H1 (cell line): ENCODE measurements at regions not wholly inside any gene's neighbourhood (a gene's known extent, or its start where the extent isn't known, plus 50 kb on each side); places are given as distances from the start of the nearest gene placed in this dataset.

Source experiments
- CTCF ChIA-PET: fragments of 300-600 bp; sonication (Branson Sonifier 250); formaldehyde crosslinking; loops from one replicate; lab custom pipeline; 2021; ENCODE audit not compliant: partially characterized antibody; lab: Charles Lee
- POLR2A ChIA-PET: fragments of 300-600 bp; sonication (Branson Sonifier 250); formaldehyde crosslinking; loops from one replicate; lab custom pipeline; 2021; ENCODE audit warnings: inconsistent platforms; ENCODE audit not compliant: partially characterized antibody; lab: Charles Lee
- DNase-seq, 2 experiments: peaks; one replicate each; pipeline versions ENCODE4 v3.0.0 to v3.0.0-alpha.2; 2010 to 2022; ENCODE audit warnings: low spot score in 2 of 2, low read depth in 1 of 2, mixed read lengths in 1 of 2
- FAIRE-seq: peaks from 2 replicates; lab custom pipeline; 2011; peaks lifted over from hg19 to GRCh38; lab: Jason Lieb, UNC
- H2AFZ ChIP-seq: 2 replicates; pipeline ENCODE4 v1.8.1; 2012; ENCODE audit warnings: low read length, inconsistent platforms
- H2AK5ac ChIP-seq: 2 replicates; pipeline ENCODE4 v1.6.1; 2013; ENCODE audit warnings: low read depth, low read length
- H2BK120ac ChIP-seq: replicated peaks from 2 replicates; pipeline ENCODE3; 2013; ENCODE audit warnings: low read depth, low read length, inconsistent platforms
- H2BK12ac ChIP-seq: 2 replicates; pipeline ENCODE4 v1.6.1; 2013; ENCODE audit warnings: low read depth, low read length
- H2BK15ac ChIP-seq: 2 replicates; pipeline ENCODE4 v1.6.1; 2013; ENCODE audit warnings: low read length
- H2BK20ac ChIP-seq: 2 replicates; pipeline ENCODE4 v1.6.1; 2013; ENCODE audit warnings: low read length
- H2BK5ac ChIP-seq: 2 replicates; pipeline ENCODE4 v1.6.1; 2013; ENCODE audit warnings: low read depth, low read length
- H3K14ac ChIP-seq: 2 replicates; pipeline ENCODE4 v1.6.1; 2013; ENCODE audit warnings: inconsistent platforms; ENCODE audit not compliant: insufficient read length
- H3K18ac ChIP-seq: 2 replicates; pipeline ENCODE4 v1.6.1; 2013; ENCODE audit warnings: low read length; ENCODE audit errors: extremely low read depth
- H3K23ac ChIP-seq: 2 replicates; pipeline ENCODE4 v1.6.1; 2013; ENCODE audit warnings: inconsistent platforms; ENCODE audit not compliant: insufficient read length
- H3K23me2 ChIP-seq: 2 replicates; pipeline ENCODE4 v1.6.1; 2013; ENCODE audit warnings: low read depth, low read length
- H3K27ac ChIP-seq: 2 replicates; pipeline ENCODE4 v1.6.1; 2011; ENCODE audit warnings: low read depth, low read length, inconsistent platforms
- H3K27me3 ChIP-seq, 4 experiments: replicated peaks in 1 of 4; 1 replicate in 1 of 4; 2 replicates in 3 of 4; pipeline versions ENCODE4 v1.6.1 to v1.8.1; 2011 to 2013; ENCODE audit warnings: low read length in 3 of 4, mild to moderate bottlenecking in 3 of 4, inconsistent platforms in 2 of 4, mixed read lengths in 2 of 4, moderate library complexity in 1 of 4; ENCODE audit not compliant: control insufficient read depth in 3 of 4, insufficient read depth in 3 of 4; ENCODE audit errors: extremely low read depth in 1 of 4
- H3K36me3 ChIP-seq, 4 experiments: 2 replicates each; pipeline versions ENCODE4 v1.6.1 to v1.8.1; 2011 to 2013; ENCODE audit warnings: mild to moderate bottlenecking in 4 of 4, low read length in 3 of 4, moderate library complexity in 2 of 4, control low read depth in 1 of 4, inconsistent platforms in 1 of 4; ENCODE audit not compliant: insufficient read depth in 4 of 4, control insufficient read depth in 2 of 4
- H3K4ac ChIP-seq: replicated peaks from 2 replicates; pipeline ENCODE3; 2013; ENCODE audit warnings: low read length, low read depth, mixed read lengths, inconsistent platforms; ENCODE audit not compliant: insufficient read length
- H3K4me1 ChIP-seq, 4 experiments: replicated peaks in 1 of 4; 1 replicate in 1 of 4; 2 replicates in 3 of 4; pipeline versions ENCODE4 v1.6.1 to v1.8.1; 2011 to 2013; ENCODE audit warnings: low read length in 3 of 4, inconsistent platforms in 2 of 4, mixed read lengths in 1 of 4; ENCODE audit not compliant: insufficient read depth in 4 of 4, control insufficient read depth in 3 of 4
- H3K4me2 ChIP-seq, 2 experiments: 2 replicates each; pipeline versions ENCODE4 v1.6.1 to v1.8.1; 2011 to 2013; ENCODE audit warnings: low read depth in 2 of 2, low read length in 2 of 2, control low read depth in 1 of 2, inconsistent platforms in 1 of 2, mild to moderate bottlenecking in 1 of 2; ENCODE audit not compliant: insufficient read depth in 1 of 2
- H3K4me3 ChIP-seq, 4 experiments: fragments of 200-600, 300-600 bp in 1 of 4; sonication (generic), shearing (Covaris generic), sonication (Bioruptor Twin) in 1 of 4; 2 replicates each; pipeline versions ENCODE4 v1.5.1 to v1.8.1; 2011 to 2016; ENCODE audit warnings: low read length in 4 of 4, low read depth in 3 of 4, control low read depth in 2 of 4, inconsistent platforms in 2 of 4, mild to moderate bottlenecking in 2 of 4, mixed read lengths in 1 of 4, moderate library complexity in 1 of 4; ENCODE audit not compliant: insufficient read depth in 2 of 4; ENCODE audit errors: extremely low read depth in 1 of 4
- H3K56ac ChIP-seq: replicated peaks from 2 replicates; pipeline ENCODE3; 2013; ENCODE audit warnings: low read depth, mild to moderate bottlenecking, mixed read lengths, low read length, inconsistent platforms; ENCODE audit not compliant: insufficient read length
- H3K79me1 ChIP-seq: 2 replicates; pipeline ENCODE4 v1.6.1; 2013; ENCODE audit warnings: low read depth, low read length, control low read depth
- H3K79me2 ChIP-seq, 2 experiments: 2 replicates each; pipeline versions ENCODE4 v1.6.1 to v1.8.1; 2012 to 2013; ENCODE audit warnings: low read length in 2 of 2, mild to moderate bottlenecking in 2 of 2, inconsistent platforms in 1 of 2; ENCODE audit not compliant: insufficient read depth in 2 of 2, control insufficient read depth in 1 of 2
- H3K9ac ChIP-seq, 4 experiments: replicated peaks in 1 of 4; 1 replicate in 1 of 4; 2 replicates in 3 of 4; pipeline versions ENCODE4 v1.6.1 to v1.8.1; 2011 to 2013; ENCODE audit warnings: low read depth in 3 of 4, low read length in 3 of 4, control low read depth in 2 of 4, mild to moderate bottlenecking in 2 of 4, moderate library complexity in 2 of 4, inconsistent platforms in 1 of 4; ENCODE audit errors: extremely low read depth in 1 of 4
- H3K9me3 ChIP-seq, 2 experiments: 2 replicates each; pipeline versions ENCODE4 v1.6.1 to v1.8.1; 2012 to 2013; ENCODE audit warnings: mild to moderate bottlenecking in 2 of 2, moderate library complexity in 2 of 2, control low read depth in 1 of 2, inconsistent platforms in 1 of 2, low read depth in 1 of 2, low read length in 1 of 2, mixed read lengths in 1 of 2; ENCODE audit not compliant: insufficient read depth in 2 of 2
- H4K20me1 ChIP-seq, 2 experiments: replicated peaks in 1 of 2; 2 replicates each; pipeline versions ENCODE3 to v1.8.1; 2011 to 2013; ENCODE audit warnings: inconsistent platforms in 2 of 2, low read length in 2 of 2, mild to moderate bottlenecking in 1 of 2; ENCODE audit not compliant: insufficient read depth in 2 of 2, control insufficient read depth in 1 of 2
- H4K5ac ChIP-seq: 2 replicates; pipeline ENCODE4 v1.6.1; 2013; ENCODE audit warnings: low read length, low read depth, mixed read lengths, inconsistent platforms; ENCODE audit not compliant: insufficient read length
- H4K8ac ChIP-seq: 2 replicates; pipeline ENCODE4 v1.8.0; 2013; ENCODE audit warnings: mild to moderate bottlenecking, moderate library complexity, low read length, inconsistent platforms; ENCODE audit not compliant: insufficient read depth; ENCODE audit errors: extremely low read depth
- H4K91ac ChIP-seq: replicated peaks from 2 replicates; pipeline ENCODE3; 2013; ENCODE audit warnings: low read length, mixed read lengths, inconsistent platforms; ENCODE audit not compliant: insufficient read length
- CBX8 ChIP-seq: fragments of 300-800, 300-1000 bp; sonication (generic); IDR thresholded peaks from 2 replicates; pipeline ENCODE4 v1.7.1; 2016; ENCODE audit warnings: low read depth, low read length, borderline replicate concordance
- CEBPB ChIP-seq: IDR thresholded peaks from 2 replicates; pipeline ENCODE4 v1.6.1; 2012; ENCODE audit warnings: low read depth, low read length
- CTBP2 ChIP-seq: IDR thresholded peaks from 2 replicates; pipeline ENCODE4 v1.7.0; 2011; ENCODE audit warnings: borderline replicate concordance, mild to moderate bottlenecking, moderate library complexity, mixed read lengths, low read length; ENCODE audit not compliant: insufficient read depth, insufficient read length
- EGR1 ChIP-seq: IDR thresholded peaks from 2 replicates; pipeline ENCODE4 v1.6.1; 2011; ENCODE audit warnings: low read depth, low read length, borderline replicate concordance
- HDAC6 ChIP-seq: IDR thresholded peaks from one replicate; pipeline ENCODE4 v1.7.1; 2012; ENCODE audit warnings: low read depth, mild to moderate bottlenecking, inconsistent platforms, low read length, moderate library complexity
- JUN ChIP-seq: IDR thresholded peaks from 2 replicates; pipeline ENCODE4 v1.6.1; 2011; ENCODE audit warnings: low read depth, mild to moderate bottlenecking, improper control_type of control experiment, low read length
- KDM5A ChIP-seq: fragments of 200-600 bp; IDR thresholded peaks from 2 replicates; pipeline ENCODE4 v1.7.1; 2012; ENCODE audit warnings: mild to moderate bottlenecking, low read length, inconsistent platforms, mixed read lengths
- SIX5 ChIP-seq: IDR thresholded peaks from 2 replicates; pipeline ENCODE4 v1.6.1; 2011; ENCODE audit warnings: mild to moderate bottlenecking, low read depth, low read length
- TAF7 ChIP-seq: optimal IDR thresholded peaks from 2 replicates; pipeline ENCODE3; 2011; ENCODE audit warnings: low read depth, mild to moderate bottlenecking, inconsistent platforms, low read length, moderate library complexity, borderline replicate concordance
- TCF12 ChIP-seq: IDR thresholded peaks from 2 replicates; pipeline ENCODE4 v1.6.1; 2011; ENCODE audit warnings: low read depth, mild to moderate bottlenecking, low read length
- YY1 ChIP-seq: IDR thresholded peaks from 2 replicates; pipeline ENCODE4 v1.6.1; 2011; ENCODE audit warnings: low read depth, mild to moderate bottlenecking, low read length
- WGBS, 2 experiments: shearing (Covaris generic) in 1 of 2; methylation state at CpG; one replicate each; pipeline versions ENCODE4 v1.1.6 to v1.1.7; 2013 to 2015; ENCODE audit warnings: low lambda C conversion rate in 2 of 2, mixed read lengths in 2 of 2, inconsistent platforms in 1 of 2, low coverage in 1 of 2, missing lambda C conversion rate in 1 of 2; ENCODE audit not compliant: insufficient replicate concordance in 2 of 2, insufficient coverage in 1 of 2, insufficient read length in 1 of 2; ENCODE audit errors: extremely low coverage in 1 of 2, missing lambda C conversion rate in 1 of 2; 5-methylcytosine and 5-hydroxymethylcytosine counted together
- TF ChIP-seq, protein P1 (sequence below): IDR thresholded peaks from 2 replicates; pipeline ENCODE4 v1.6.1; 2012; ENCODE audit warnings: inconsistent platforms
- TF ChIP-seq, protein P2 (sequence below): IDR thresholded peaks from 2 replicates; pipeline ENCODE4 v1.6.1; 2012; ENCODE audit warnings: low read length, inconsistent platforms

DNA sequence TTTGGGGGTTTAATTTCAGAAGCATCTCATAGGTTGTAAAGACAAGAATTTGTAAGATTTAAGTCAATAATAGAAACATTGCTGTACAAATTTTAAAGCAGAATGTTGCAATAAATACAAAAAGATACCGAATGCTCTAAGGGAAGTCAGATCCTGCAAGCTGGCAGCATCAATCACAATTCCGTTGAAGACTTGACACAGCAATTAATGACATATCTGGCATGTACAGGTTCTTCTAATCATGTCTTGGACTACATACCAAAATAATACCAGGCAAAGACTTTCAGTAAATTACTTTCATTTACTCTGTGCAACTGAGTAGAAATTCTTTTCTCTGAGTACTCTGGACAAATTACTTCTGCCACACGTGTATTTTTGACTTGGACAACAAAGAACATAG, 54.0 kb upstream of the CDIN1 start:
- Histone ChIP-seq H2AFZ (no peak overlapping the region), H3K79me1 (no peaks in the 10 kb centered on the region), H4K5ac (no peak overlapping the region), H3K4ac (no peak overlapping the region), H2BK5ac (no peak overlapping the region), H3K36me3 (no peaks in the 10 kb centered on the region), H3K56ac (no peak overlapping the region), H3K4me1 (peaks cover 0 to 10% (median 6%) of the 10 kb centered on the region in 4 experiments; a peak in 3 of 7 replicates), H3K79me2 (no peaks in the 10 kb centered on the region), H2BK120ac (no peak overlapping the region), H2BK12ac (no peak overlapping the region), H2BK20ac (no peak overlapping the region), H3K23ac (no peak overlapping the region), H4K20me1 (no peaks in the 10 kb centered on the region), H3K14ac (no peak overlapping the region), H4K91ac (no peak overlapping the region), H3K23me2 (no peaks in the 10 kb centered on the region), H3K9me3 (no peaks in the 10 kb centered on the region), H3K18ac (no peak overlapping the region), H4K8ac (no peak overlapping the region), H3K4me2 (no peak overlapping the region), H2BK15ac (no peak overlapping the region), H3K9ac (no peak overlapping the region), H3K27me3 (no peaks in the 10 kb centered on the region), H2AK5ac (no peak overlapping the region), H3K27ac (no peak overlapping the region), H3K4me3 (no peak overlapping the region)
- CTCF ChIA-PET, result interaction anchor here (0.8 kb wide), 1 partner anchor 25 kb away, joined by 3 read pairs; no protein-coding TSS in a partner anchor
- FAIRE-seq (no peak), DNase-seq (no peak)
- POLR2A ChIA-PET, result no interaction called here
- 95% methylated on average over 3 of the region's 3 CpGs; no CpG with 5 or more reads in 1 of the 2 experiments for WGBS, 2 experiments
- no peak for TF ChIP-seq TAF7
- no peak for TF ChIP-seq SIX5
- TF ChIP-seq, protein P1, sequence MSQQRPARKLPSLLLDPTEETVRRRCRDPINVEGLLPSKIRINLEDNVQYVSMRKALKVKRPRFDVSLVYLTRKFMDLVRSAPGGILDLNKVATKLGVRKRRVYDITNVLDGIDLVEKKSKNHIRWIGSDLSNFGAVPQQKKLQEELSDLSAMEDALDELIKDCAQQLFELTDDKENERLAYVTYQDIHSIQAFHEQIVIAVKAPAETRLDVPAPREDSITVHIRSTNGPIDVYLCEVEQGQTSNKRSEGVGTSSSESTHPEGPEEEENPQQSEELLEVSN, result no peak
- TF ChIP-seq EGR1, result no peak
- TF ChIP-seq CTBP2, result no peak
- no peak for TF ChIP-seq CEBPB
- TF ChIP-seq, protein P2, sequence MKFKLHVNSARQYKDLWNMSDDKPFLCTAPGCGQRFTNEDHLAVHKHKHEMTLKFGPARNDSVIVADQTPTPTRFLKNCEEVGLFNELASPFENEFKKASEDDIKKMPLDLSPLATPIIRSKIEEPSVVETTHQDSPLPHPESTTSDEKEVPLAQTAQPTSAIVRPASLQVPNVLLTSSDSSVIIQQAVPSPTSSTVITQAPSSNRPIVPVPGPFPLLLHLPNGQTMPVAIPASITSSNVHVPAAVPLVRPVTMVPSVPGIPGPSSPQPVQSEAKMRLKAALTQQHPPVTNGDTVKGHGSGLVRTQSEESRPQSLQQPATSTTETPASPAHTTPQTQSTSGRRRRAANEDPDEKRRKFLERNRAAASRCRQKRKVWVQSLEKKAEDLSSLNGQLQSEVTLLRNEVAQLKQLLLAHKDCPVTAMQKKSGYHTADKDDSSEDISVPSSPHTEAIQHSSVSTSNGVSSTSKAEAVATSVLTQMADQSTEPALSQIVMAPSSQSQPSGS, result no peak
- TF ChIP-seq KDM5A, result no peak
- TF ChIP-seq HDAC6, result no peak
- no peak for TF ChIP-seq YY1
- no peak for TF ChIP-seq TCF12
- TF ChIP-seq JUN, result no peak
- no peak for TF ChIP-seq CBX8
